Natural killer cell (primary cell): ENCODE measurements at regions not wholly inside any gene's neighbourhood (a gene's known extent, or its start where the extent isn't known, plus 50 kb on each side); places are given as distances from the start of the nearest gene placed in this dataset.

Experiments used
- ATAC-seq, 3 donors: fragments of 150-1000 bp in 2 of 3; fragments of 200-7000 bp in 1 of 3; cut with Tn5 transposase; 1 replicate in 1 of 3; 2 replicates in 2 of 3; pipeline ENCODE4 v1.10.0; 2021; ENCODE audit warnings: mild to moderate bottlenecking in 2 of 3, moderate library complexity in 2 of 3
- DNase-seq, 2 donors: peaks; one replicate each; pipeline versions ENCODE4 v3.0.0 to v3.0.0-alpha.2; 2013 to 2021; ENCODE audit warnings: mixed read lengths in 1 of 2
- H3K27ac ChIP-seq: one replicate; pipeline ENCODE4 v1.5.1; 2013; ENCODE audit warnings: mild to moderate bottlenecking, low read length
- H3K27me3 ChIP-seq: one replicate; pipeline ENCODE4 v1.6.1; 2013; ENCODE audit warnings: low read length; ENCODE audit not compliant: control insufficient read depth, insufficient read depth
- H3K36me3 ChIP-seq: one replicate; pipeline ENCODE4 v1.6.1; 2013; ENCODE audit warnings: low read length; ENCODE audit not compliant: control insufficient read depth, insufficient read depth
- H3K4me1 ChIP-seq: one replicate; pipeline ENCODE4 v1.6.1; 2013; ENCODE audit warnings: low read length; ENCODE audit not compliant: control insufficient read depth, insufficient read depth
- H3K4me3 ChIP-seq: one replicate; pipeline ENCODE4 v1.5.1; 2013; ENCODE audit warnings: low read length
- H3K9me3 ChIP-seq: one replicate; pipeline ENCODE4 v1.6.1; 2013; ENCODE audit warnings: low read length; ENCODE audit not compliant: control insufficient read depth, insufficient read depth
- H3K27ac Mint-ChIP-seq, 2 donors: one replicate each; pipeline ENCODE4 v1.8.0; 2022; ENCODE audit warnings: mild to moderate bottlenecking in 2 of 2, mixed read lengths in 2 of 2, moderate library complexity in 1 of 2
- H3K27me3 Mint-ChIP-seq, 2 donors: one replicate each; pipeline ENCODE4 v1.8.0; 2022; ENCODE audit warnings: low read depth in 2 of 2, mixed read lengths in 2 of 2
- H3K36me3 Mint-ChIP-seq: one replicate; pipeline ENCODE4 v1.8.0; 2022; ENCODE audit warnings: mixed read lengths
- H3K4me1 Mint-ChIP-seq, 2 donors: one replicate each; pipeline ENCODE4 v1.8.0; 2022; ENCODE audit warnings: mixed read lengths in 2 of 2
- H3K4me3 Mint-ChIP-seq: one replicate; pipeline ENCODE4 v1.8.0; 2022; ENCODE audit warnings: mild to moderate bottlenecking, moderate library complexity, mixed read lengths
- H3K9me3 Mint-ChIP-seq, 2 donors: one replicate each; pipeline ENCODE4 v1.8.0; 2022; ENCODE audit warnings: mixed read lengths in 2 of 2
- WGBS: methylation state at CpG from one replicate; pipeline ENCODE4 v1.1.7; 2013; ENCODE audit warnings: missing lambda C conversion rate; ENCODE audit not compliant: insufficient coverage; 5-methylcytosine and 5-hydroxymethylcytosine counted together
- intact Hi-C: fragments of 100-400 bp; cut with micrococcal nuclease; formaldehyde crosslinking; loops from one replicate; pipeline ENCODE4 v1.14.2; 2022
- TF ChIP-seq, protein P1 (sequence below): fragments of 200-600 bp; IDR thresholded peaks from one replicate; pipeline ENCODE4 v1.8.0; 2022; ENCODE audit warnings: antibody characterized with exemption

DNA sequence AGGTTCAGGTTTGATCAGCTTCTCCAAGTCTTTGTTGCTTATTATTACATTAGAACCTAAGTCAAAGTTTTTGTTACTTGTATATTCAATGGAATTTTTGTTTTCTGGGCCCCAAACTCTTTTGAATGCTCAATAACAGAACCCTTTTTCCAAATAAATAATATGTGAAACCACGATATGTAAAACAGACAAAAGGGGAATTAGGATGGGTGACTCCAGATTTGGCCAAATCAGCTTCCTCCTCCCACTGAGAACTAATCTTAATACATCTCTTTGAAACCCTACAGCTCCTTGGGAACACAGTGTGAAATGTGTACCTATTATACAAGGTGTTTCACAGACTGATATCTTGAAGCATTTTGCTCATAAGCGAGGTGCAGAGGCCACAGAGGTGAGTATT, 67.0 kb upstream of the TNFSF18 start:
- no peaks in the 10 kb centered on the region for H3K9me3 ChIP-seq
- TF ChIP-seq, protein P1, sequence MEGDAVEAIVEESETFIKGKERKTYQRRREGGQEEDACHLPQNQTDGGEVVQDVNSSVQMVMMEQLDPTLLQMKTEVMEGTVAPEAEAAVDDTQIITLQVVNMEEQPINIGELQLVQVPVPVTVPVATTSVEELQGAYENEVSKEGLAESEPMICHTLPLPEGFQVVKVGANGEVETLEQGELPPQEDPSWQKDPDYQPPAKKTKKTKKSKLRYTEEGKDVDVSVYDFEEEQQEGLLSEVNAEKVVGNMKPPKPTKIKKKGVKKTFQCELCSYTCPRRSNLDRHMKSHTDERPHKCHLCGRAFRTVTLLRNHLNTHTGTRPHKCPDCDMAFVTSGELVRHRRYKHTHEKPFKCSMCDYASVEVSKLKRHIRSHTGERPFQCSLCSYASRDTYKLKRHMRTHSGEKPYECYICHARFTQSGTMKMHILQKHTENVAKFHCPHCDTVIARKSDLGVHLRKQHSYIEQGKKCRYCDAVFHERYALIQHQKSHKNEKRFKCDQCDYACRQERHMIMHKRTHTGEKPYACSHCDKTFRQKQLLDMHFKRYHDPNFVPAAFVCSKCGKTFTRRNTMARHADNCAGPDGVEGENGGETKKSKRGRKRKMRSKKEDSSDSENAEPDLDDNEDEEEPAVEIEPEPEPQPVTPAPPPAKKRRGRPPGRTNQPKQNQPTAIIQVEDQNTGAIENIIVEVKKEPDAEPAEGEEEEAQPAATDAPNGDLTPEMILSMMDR = no peak
- Mint-ChIP-seq H3K9me3 (no peaks in the 10 kb centered on the region), H3K27me3 (no peaks in the 10 kb centered on the region), H3K27ac (no peak overlapping the region), H3K4me3 (no peak overlapping the region), H3K4me1 (peaks cover under 1 to 6% of the 10 kb centered on the region in 2 donors), H3K36me3 (no peaks in the 10 kb centered on the region)
- H3K36me3 ChIP-seq = no peaks in the 10 kb centered on the region
- H3K4me3 ChIP-seq = no peak overlapping the region
- H3K4me1 ChIP-seq = no peaks in the 10 kb centered on the region
- ATAC-seq (no peak), DNase-seq (no peak)
- intact Hi-C loops = no loop called here
- no peak overlapping the region for H3K27ac ChIP-seq
- WGBS = 85% methylated on average over 1 of the region's 2 CpGs
- H3K27me3 ChIP-seq = no peaks in the 10 kb centered on the region

DNA sequence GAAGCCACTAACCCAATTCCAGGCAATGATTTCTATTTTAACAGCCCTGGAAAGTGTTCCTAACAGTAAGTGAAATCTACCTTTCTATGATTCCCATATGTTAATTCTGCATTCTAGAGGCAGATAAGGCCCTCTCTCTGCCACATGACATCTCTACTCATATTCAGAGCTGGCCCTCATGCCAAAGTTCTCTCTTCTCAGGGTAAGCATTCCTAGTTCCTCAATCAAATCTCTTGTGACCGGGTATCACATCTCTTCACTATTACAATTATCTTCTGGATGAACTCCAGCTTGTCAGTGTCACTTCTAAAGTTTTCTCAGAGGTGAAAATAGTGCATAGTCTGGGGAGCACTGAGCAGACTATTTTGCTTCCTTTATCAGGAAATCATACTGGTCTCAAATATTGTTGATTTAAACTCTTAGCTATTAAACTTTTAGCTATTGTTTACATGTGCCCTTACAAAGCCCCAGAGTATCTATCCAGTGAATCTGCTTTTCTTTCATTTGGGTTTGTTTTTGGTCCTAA, 66.4 kb upstream of the TNFSF18 start:
- no peak overlapping the region for H3K4me3 ChIP-seq

DNA sequence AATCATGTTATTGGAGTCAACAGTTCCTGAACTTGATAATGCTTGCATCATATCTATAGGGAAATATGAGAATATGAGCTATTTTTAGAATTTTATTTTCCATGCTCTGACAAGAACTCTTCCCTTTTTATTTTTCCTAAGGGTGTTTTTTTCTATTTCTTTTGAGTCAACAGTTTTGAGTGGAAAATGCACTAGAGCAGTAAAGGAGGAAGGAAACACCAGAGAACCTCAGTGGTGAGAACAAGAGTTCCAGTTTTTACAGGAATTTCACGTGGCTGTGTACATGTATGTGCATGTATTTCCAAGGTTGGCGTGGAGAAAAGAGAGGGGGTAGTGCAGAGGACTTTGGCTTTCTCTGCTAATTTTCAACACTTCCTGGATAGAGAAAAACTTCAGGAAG, 63.6 kb upstream of the TNFSF18 start:
- intact Hi-C loops = no loop called here
- H3K36me3 ChIP-seq = no peaks in the 10 kb centered on the region
- Mint-ChIP-seq H3K4me3 (no peak overlapping the region), H3K4me1 (no peaks in the 10 kb centered on the region), H3K27me3 (peaks cover 0 to 3% of the 10 kb centered on the region in 2 donors), H3K27ac (no peak overlapping the region), H3K9me3 (no peaks in the 10 kb centered on the region), H3K36me3 (no peaks in the 10 kb centered on the region)
- WGBS = 55% methylated on average over 2 of the region's 2 CpGs
- H3K4me3 ChIP-seq = no peak overlapping the region
- DNase-seq (no peak), ATAC-seq (no peak)
- TF ChIP-seq, protein P1 = no peak
- no peaks in the 10 kb centered on the region for H3K4me1 ChIP-seq
- no peak overlapping the region for H3K27ac ChIP-seq
- no peaks in the 10 kb centered on the region for H3K27me3 ChIP-seq
- peaks cover under 1% of the 10 kb centered on the region for H3K9me3 ChIP-seq

More for the DNA sequence above, 66.4 kb upstream of the TNFSF18 start:
- TF ChIP-seq, protein P1 = no peak
- H3K27ac ChIP-seq = no peak overlapping the region
- no peaks in the 10 kb centered on the region for H3K36me3 Mint-ChIP-seq
- no peaks in the 10 kb centered on the region for H3K9me3 ChIP-seq
- H3K9me3 Mint-ChIP-seq = no peaks in the 10 kb centered on the region
- H3K27me3 Mint-ChIP-seq = no peaks in the 10 kb centered on the region
- ATAC-seq = no peak
- no peak for DNase-seq
- no peaks in the 10 kb centered on the region for H3K4me1 ChIP-seq
- WGBS = 75% methylated on average over 1 of the region's 1 CpG
- no peaks in the 10 kb centered on the region for H3K36me3 ChIP-seq
- peaks cover 0 to under 1% of the 10 kb centered on the region in 2 donors for H3K4me1 Mint-ChIP-seq
- H3K27me3 ChIP-seq = no peaks in the 10 kb centered on the region
- H3K4me3 Mint-ChIP-seq = no peak overlapping the region
- intact Hi-C loops = no loop called here
- no peak overlapping the region for H3K27ac Mint-ChIP-seq
